ENCODE measurements at regions not wholly inside any gene's neighbourhood (a gene's known extent, or its start where the extent isn't known, plus 50 kb on each side); places are given as distances from the start of the nearest gene placed in this dataset.
A peak's percentile ranks its signal among the peaks of the same experiment; 100 is the strongest.
"Not testable (repeated sequence)": the region's sequence is repeated elsewhere in the genome, so short reads cannot be mapped to it uniquely, and the experiment has no call there.

GRCh38 chr6:15775076-15775634 lies 112.3 kb upstream of the DTNBP1 start:
- no peak for DNase-seq

DNA sequence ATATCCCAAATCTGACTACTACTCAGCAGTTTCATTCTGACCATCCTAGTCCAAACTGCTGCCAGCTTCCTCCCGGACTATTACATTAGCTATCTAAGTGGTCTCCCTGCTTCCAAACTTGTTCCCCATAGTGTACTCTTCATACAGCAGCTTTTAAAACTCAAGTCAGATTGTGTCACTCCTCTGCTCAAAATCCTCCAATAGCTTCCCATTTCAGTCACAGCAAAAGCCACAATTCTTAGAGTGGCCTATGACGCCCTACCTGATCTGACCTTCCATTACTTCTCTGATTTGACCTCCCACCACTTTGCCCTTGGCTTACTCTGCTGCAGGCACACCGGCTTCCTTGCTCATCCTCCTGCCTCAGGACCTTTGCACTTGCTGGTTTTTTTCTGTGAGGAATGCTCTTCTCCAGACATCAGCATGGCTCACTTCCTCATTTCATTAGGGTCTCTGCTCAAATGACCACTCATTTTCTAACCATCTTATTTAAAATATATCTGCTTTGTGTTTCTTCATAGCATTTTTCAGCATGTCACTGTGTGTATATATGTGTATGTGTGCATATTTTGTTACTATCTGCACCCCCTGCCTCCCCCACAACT lies 111.1 kb upstream of the DTNBP1 start:
- DNase-seq: no peak

- DNase-seq: no peak
Observed at GRCh38 chr6:15770347-15771143, 107.7 kb upstream of the DTNBP1 start.

GRCh38 chr6:15769511-15770018 lies 106.7 kb upstream of the DTNBP1 start:
- DNase-seq: peak in 7 of 56 donors; percentile 2 to 15 (median 4)

- DNase-seq: no peak
Observed at GRCh38 chr6:15768999-15769398, 106.2 kb upstream of the DTNBP1 start.

DNA sequence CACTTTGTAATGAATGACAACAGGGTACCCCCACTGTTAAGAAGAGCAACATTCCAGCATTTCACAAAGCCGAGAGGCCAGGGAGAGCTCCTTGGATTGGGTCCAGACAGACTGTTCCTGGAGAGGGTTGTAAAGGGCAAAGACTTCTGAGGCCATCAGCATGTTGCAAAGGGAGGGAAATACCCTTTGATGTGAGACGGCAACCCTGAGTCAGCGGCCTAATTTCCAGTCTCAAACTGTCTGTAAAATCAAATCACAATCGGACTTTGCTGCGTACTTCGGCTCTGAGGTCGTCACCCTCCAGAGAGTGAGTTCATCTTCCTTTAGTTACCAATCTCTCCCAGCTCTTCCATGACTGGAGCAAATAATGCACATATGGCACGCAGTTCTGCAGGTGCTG lies 101.0 kb upstream of the DTNBP1 start:
- no peak for DNase-seq

- DNase-seq: no peak
Observed at GRCh38 chr6:15763364-15763763, 100.5 kb upstream of the DTNBP1 start.

- DNase-seq: no peak
Observed at GRCh38 chr6:15761045-15761502, 98.2 kb upstream of the DTNBP1 start.

- DNase-seq: no peak
Observed at GRCh38 chr6:15758631-15759215, 95.9 kb upstream of the DTNBP1 start.

DNA sequence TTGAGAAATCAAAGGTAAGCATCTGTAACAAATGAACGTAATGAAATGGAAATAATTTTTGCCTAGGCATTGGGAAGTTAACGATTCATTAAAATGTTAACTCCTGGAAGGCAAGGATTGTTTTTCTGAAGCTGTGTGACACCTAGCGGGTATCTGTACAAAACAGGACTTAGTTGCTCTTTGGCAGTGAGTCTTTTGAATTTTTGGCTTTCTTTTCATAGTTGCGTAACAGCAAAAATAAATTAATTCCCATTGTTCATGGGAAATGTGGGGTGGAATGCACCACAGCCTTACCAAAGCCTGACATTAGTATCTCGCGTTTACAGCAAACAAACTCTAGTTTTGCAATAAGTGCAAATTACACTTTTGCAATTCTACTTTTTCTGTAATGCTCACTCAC lies 92.7 kb upstream of the DTNBP1 start:
- DNase-seq: no peak

- no peak for DNase-seq
Observed at GRCh38 chr6:15754706-15755079, 91.9 kb upstream of the DTNBP1 start.

DNA sequence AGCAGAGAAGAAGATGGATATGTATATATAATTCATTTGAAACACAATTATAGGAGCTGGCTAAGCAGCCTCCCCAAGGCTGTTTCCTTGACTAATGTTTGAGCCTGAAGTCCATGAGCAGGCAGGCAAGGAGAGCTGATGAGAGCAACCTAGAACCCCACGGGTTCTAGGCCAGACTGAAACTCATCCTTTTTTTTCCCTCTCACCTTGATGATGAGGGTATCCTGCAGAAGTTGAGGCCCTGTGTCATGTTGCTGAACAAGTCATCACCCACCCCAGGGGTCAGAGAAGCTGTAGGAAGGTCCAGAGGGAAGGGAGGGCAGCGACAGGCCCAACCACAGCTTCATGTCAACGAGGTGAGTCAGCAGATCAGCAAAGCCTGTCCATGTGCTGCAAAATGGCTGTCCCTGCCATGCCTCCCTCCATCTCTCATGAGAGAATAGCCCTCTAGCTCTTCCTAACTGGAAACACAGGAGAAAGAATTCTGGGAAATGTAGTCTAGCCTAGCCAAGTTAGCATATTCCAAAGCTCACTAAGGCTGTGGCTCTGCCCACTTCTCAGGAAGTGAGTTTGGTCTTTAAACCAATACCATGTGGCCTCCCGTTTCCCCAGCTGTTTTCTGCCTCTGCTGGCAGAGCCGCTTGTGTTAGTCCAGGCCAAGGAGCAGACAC lies 91.3 kb upstream of the DTNBP1 start:
- DNase-seq: no peak

- DNase-seq: no peak
Observed at GRCh38 chr6:15752820-15753219, 90.0 kb upstream of the DTNBP1 start.

GRCh38 chr6:15751721-15752350 lies 89.0 kb upstream of the DTNBP1 start:
- no peak for DNase-seq

GRCh38 chr6:15748341-15748740 lies 85.5 kb upstream of the DTNBP1 start:
- DNase-seq: no peak

GRCh38 chr6:15747354-15747883 lies 84.6 kb upstream of the DTNBP1 start:
- DNase-seq: no peak

- no peak for DNase-seq
Observed at GRCh38 chr6:15745781-15746180, 83.0 kb upstream of the DTNBP1 start.

GRCh38 chr6:15744818-15745402 lies 82.1 kb upstream of the DTNBP1 start:
- DNase-seq: no peak

DNA sequence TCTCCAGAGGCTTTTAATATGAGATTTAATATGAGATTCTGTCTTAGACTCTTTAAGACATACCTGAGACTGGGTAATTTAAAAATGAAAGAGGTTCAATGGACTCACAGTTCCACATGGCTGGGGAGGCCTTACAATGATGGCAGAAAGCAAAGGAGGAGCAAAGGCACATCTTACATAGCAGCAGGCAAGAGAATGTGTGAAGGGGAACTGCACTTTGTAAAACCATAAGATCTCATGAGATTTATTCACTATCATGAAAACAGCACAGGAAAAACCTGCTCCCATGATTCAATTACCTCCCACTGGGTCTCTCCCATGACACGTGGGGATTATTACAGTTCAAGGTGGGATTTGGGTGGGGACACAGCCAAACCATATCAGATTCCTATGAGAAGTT lies 79.2 kb upstream of the DTNBP1 start:
- DNase-seq: not testable (repeated sequence)

GRCh38 chr6:15741405-15741804 lies 78.6 kb upstream of the DTNBP1 start:
- DNase-seq: no peak
